Adipose tissue (tissue), 3 donors: ENCODE measurements at regions not wholly inside any gene's neighbourhood (a gene's known extent, or its start where the extent isn't known, plus 50 kb on each side); places are given as distances from the start of the nearest gene placed in this dataset.

Source experiments
- H3K27ac ChIP-seq: one replicate; pipeline ENCODE4 v1.5.1; 2013; ENCODE audit warnings: low read depth, low read length
- WGBS, 3 donors: extraction: QIAGEN DNeasy Blood & Tissue Kit; methylation state at CpG; one replicate each; pipeline ENCODE4 v1.1.7; 2013; 5-methylcytosine and 5-hydroxymethylcytosine counted together
- donor health status: healthy with polysubstance abuse.
- donor health status: Bipolar disorder and iron deficiency.
- donor health status: healthy.

DNA sequence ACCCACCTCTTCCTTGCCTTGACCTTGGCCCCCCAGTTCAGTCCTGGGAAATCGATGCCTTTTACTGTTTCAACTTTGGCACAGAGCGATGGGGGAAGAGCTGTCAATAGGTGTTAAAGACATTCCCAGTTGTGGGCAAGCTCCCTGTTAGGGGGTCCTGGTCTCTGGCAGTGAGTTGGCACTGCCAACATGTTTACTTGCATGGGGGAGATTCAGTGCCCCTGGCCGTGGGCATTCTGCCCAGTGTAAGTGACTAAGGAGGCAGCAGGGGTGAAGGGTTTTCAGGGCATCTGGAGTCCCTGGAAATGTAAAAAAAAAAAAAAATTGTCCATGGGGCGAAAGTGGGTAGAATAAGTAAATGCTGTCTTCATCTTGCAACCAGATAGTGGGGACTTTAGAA, 407.0 kb downstream of the PTPRU start:
- no peak overlapping the region for H3K27ac ChIP-seq
- WGBS, 3 donors, result 67 to 86% (median 84%) methylated on average over 4 of the region's 4 CpGs

DNA sequence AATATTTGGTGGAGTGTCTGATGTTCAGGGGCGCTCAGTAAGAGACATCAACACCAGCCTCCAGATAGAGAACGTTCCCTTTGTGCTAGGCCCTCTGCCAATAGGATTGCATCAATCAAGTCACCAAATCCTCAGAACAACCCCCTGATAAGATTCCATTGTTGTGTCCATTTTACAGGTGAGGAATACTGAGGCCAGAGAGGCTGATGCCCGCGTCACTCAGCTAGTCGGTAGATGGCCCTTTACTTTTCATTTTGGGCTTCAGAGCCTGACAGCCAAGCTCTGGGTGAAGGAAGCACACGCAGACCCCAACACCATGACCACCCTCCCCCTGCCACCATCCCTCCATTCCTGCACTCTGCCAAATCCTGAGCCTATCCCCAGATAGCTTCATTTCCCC, 406.2 kb downstream of the PTPRU start:
- 83 to 86% (median 85%) methylated on average over 6 of the region's 6 CpGs for WGBS, 3 donors
- H3K27ac ChIP-seq, result no peak overlapping the region

DNA sequence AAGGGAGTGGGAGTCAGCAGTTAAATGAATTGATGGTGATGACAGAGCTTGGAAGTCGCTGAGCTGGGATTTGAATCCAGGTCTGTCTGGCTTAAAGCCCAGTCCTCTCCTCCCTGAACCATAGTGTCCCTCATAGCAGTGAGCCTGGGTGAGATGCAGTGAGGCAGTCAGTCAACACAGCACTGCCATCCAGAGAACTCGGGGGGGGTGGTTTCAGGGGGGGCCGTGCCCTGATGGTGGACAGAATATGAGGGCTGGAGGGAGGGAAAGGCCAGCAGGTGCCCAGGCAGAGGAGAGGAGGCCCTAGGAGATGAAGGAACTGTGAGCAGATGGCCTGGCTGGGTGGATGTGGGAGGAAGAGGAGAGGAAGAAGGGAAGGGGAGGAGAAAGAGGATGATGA, 405.6 kb downstream of the PTPRU start:
- WGBS, 3 donors, result 45 to 74% (median 47%) methylated on average over 2 to 3 of the region's 3 CpGs
- H3K27ac ChIP-seq, result no peak overlapping the region

DNA sequence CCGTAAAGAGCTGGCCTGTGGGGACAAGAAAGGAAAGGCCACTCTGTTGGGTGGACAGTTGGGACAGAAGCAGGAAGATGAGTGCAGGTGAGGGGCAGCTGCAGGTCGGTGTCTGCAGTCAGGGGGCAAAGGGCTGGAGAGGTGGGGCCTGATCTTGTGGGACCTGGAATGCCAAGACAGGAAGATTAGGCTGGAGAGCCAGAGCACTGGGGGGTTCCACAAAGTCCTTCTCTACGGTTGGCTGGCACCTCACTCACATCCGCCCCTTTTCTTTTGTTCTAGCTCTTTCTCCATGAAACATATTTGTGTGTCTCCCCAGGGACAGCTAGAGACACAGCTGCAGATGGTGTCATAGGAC, 404.1 kb downstream of the PTPRU start:
- 73 to 81% (median 75%) methylated on average over 4 of the region's 4 CpGs for WGBS, 3 donors
- H3K27ac ChIP-seq, result no peak overlapping the region

DNA sequence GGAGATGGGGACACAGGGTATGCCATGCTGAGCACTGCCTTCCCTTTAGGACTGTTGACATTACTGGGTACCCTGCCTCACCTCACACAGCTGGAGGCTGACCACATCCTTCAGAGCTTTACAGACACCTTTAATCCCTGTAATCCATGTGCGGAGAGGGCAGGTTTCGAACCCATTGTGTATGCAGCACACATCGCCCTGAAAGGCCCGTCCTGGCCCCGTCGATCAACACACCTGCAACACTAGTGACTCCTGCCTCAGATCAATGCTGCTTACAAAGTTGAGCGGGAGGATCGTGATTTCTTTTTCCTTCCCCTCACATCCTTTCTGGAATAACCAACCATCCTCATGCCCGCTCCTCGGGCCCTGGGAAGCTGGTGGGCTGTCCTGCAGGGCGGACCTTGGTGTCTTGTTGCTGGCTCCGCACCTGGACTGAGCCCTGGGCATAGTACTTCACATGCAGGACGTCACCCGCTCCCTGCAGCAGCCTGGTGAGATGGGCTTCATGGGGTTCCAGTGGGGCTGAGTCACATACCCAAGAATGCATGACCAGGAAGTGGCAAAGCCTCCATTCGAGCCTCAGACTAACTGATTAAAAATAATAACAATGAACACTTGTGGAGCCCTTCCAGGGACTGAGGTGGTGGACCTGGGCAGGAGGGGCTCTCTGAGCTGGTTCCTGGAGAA, 403.6 kb downstream of the PTPRU start:
- WGBS, 3 donors, result 77 to 84% (median 84%) methylated on average over 15 of the region's 15 CpGs
- no peak overlapping the region for H3K27ac ChIP-seq

DNA sequence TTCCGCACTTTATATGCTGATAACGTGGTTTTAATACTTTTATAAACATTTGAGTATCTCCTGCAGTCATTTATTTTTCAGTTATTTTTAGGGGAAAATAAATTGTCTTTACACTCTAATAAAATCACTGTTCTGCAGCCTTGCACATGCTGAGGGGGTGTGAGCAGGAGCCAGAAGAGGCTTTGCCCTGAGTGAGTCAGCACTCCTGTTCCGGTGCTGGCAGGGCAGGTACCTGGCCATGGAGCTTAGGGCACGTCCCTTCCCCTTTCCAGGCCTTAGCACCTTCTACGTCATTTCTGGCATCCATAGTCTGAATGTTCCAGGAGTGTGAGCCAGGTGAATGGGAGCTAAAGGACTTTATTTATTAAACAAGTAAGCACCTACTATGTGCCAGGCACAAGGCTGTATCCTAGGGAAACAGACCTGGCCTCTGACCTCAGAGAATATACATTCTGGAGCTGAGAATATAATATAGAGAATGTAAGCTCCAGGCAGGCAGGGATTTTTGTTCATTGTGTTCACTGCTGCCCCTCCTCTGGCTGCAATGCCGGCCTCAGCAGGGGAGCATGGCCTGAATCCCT, 402.9 kb downstream of the PTPRU start:
- 73 to 79% (median 75%) methylated on average over 6 of the region's 6 CpGs for WGBS, 3 donors
- H3K27ac ChIP-seq, result no peak overlapping the region

DNA sequence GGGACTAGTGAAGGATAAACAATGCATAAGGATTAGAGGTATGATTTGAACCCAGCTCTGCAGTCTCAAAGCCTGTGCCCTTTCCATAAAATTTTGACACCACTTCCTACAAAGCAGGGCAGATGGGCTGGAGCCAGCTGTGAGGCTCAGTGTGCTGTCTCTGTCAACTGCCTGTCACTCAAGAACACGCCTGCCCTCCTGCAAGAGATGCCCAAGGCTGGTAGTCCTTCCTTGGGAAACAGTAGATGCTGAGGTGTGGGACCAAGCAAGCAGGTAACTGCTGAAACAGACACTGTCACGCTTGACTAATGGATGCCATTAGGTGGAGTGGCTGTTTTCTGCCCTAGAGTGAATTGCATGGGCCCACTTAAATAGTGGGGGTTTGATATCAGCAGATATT, 402.0 kb downstream of the PTPRU start:
- 83 to 93% (median 84%) methylated on average over 2 of the region's 2 CpGs for WGBS, 3 donors
- H3K27ac ChIP-seq, result no peak overlapping the region

DNA sequence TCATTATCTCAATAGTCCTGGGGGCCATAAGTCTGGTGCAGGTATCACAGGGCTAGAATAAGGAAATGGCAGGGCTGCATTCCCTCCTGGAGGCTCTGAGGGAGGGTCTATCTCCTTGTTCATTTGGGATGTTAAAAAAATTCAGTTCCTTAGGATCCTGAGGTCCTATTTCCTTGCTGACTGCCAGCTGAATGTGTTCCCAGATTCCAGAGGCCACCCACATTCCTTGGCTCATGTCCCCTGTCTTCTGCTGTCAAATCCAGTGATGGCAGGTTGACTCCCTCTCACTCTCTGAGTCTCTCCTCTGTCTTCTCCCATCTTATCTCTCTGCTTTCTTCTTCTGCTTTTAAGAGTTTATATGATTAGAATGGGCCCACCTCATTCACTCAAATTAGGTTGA, 400.6 kb downstream of the PTPRU start:
- H3K27ac ChIP-seq, result no peak overlapping the region

DNA sequence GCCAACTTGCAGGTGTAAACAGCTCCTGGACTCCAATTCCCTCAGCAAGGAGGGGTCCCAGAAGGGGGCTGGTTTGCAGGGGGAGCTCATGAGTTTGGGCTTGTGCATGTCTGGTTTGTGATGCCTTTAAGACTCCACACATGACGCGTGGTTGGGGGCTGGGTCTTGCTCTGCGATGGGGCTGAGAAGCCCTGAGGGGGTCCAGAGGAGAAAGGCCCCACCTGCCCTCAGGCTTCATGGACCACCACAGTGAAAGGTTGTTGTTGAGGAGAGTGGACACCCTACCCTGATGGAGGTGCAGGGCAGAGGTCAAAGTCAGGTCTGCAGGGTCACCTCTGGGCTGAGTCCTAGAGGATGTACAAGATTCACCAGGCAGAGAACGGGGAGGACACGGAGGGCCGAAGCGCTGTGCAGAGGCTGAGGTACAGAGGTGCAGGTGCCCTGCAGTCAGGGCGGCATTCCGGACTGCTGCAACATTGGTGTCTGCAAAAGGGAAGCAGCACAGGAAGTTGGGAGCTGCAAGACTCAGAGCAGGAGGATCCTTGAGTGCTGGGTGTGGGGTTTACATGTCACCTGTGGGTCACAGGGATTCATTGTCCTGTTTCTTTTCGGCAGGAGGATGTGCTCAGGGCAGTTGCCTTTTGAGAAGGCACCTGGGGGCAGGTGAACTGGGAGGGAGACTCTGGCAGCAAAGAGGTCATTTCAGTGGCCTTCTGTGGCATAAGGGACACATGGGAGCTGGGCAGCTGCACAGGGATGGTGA, 399.4 kb downstream of the PTPRU start:
- no peak overlapping the region for H3K27ac ChIP-seq
- WGBS, 3 donors, result 79 to 88% (median 86%) methylated on average over 10 of the region's 10 CpGs

DNA sequence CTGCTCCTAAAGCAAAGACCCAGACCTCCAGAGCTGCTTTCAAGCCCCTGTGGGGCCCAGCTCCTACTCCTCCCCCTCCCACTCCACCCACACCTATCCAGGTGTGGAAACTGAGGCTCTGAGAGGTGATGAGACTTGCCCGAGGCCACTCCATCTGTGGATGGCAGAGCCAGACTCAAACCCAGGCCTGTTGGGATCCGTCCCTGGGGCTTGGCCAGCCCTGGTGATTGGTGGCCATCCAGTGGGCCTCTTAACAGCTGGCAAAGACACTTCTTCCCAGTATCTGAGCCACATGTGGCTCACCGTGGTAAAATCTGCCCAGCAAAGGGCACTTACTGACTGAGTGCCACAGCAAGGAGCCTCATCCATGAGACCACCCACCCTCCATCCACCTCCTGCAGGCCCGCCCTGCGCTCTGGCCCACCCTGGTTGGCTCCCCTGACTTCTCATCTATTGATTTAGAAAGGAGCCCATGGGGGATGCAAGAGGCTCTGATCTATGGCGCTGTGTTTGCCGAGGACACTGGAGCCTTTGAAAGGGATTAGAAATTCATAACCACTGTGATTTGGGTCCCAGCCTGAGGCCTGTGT, 398.5 kb downstream of the PTPRU start:
- WGBS, 3 donors, result 82 to 88% (median 87%) methylated on average over 7 of the region's 7 CpGs
- no peak overlapping the region for H3K27ac ChIP-seq

DNA sequence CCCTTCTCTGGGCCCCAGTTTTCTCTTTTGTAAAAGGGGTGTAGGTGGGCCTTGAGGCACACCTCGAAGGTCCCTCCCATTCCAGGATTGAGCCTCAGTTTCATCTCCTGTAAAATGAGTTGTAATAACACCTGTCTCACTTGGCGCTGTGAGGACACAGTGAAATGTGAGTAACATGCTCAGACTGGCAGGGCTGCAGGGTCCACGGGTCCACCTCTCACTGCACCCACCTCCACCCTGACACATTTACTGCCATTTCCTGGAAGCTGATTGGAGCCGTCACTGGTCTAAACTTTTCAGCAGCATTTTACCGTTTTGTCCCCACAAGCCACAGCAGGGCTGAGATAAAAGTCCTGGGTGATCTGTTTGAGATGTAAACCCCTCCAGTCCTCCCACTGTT, 398.0 kb downstream of the PTPRU start:
- WGBS, 3 donors, result 51 to 67% (median 58%) methylated on average over 5 of the region's 5 CpGs
- no peak overlapping the region for H3K27ac ChIP-seq

DNA sequence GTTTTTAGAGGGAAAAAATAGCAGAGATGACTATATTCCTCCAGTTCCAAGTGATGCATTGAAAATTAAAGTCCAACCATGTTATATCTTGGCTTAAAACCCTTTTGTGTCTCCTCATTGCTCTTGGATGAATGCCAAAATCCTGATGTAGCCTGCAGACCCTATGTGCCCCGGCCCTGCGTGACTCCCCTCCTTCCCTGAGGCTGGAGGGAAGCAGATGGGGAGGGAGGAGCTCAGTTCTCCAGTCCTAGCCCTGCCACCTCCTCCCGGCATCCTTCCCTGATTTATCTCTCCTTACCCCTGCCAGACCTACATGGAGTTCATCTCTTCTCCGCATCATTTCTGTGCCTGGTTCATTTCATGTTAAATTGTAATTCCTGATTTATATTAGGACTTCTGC, 397.4 kb downstream of the PTPRU start:
- 43 to 54% (median 44%) methylated on average over 4 of the region's 4 CpGs for WGBS, 3 donors
- H3K27ac ChIP-seq, result no peak overlapping the region

DNA sequence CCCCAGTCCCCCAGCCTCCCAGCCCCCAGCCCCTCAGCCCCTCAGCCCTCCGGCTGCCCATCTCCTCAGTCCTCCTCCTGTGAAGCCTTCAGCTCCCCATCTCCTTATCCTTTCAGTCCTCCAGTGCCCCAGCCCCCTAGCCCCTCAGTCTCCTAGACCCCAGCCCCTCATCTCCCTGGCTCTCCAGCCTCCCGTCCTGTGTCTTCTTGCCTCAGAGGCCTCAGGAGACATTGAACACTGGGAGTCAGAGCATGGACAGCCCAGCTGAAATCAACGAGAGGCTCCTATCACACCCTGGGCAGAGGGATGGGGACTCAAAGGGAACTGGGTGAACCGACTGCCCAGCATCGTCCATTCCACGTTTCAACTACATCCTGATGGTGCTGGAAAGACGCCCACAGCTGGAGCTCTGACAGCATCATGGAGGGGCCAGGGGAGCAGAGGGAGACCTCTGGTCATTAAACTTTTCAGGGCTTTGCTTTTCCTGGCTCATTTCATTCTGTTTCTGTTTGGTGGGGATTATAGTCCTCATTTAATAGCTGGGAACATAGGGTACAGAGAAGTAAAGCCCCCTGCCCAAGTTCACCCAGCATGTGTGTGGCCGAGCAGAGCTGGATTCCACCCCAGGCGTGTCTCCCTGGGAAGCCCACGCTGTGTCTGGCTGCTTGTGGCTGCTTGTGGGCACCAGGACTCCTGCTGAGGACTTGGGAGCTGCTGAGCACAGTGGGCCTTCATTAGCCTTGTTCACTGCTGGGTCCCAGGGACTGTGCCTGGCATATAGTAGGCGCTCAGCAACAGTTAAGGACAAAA, 396.7 kb downstream of the PTPRU start:
- WGBS, 3 donors, result 63 to 72% (median 66%) methylated on average over 11 of the region's 11 CpGs

DNA sequence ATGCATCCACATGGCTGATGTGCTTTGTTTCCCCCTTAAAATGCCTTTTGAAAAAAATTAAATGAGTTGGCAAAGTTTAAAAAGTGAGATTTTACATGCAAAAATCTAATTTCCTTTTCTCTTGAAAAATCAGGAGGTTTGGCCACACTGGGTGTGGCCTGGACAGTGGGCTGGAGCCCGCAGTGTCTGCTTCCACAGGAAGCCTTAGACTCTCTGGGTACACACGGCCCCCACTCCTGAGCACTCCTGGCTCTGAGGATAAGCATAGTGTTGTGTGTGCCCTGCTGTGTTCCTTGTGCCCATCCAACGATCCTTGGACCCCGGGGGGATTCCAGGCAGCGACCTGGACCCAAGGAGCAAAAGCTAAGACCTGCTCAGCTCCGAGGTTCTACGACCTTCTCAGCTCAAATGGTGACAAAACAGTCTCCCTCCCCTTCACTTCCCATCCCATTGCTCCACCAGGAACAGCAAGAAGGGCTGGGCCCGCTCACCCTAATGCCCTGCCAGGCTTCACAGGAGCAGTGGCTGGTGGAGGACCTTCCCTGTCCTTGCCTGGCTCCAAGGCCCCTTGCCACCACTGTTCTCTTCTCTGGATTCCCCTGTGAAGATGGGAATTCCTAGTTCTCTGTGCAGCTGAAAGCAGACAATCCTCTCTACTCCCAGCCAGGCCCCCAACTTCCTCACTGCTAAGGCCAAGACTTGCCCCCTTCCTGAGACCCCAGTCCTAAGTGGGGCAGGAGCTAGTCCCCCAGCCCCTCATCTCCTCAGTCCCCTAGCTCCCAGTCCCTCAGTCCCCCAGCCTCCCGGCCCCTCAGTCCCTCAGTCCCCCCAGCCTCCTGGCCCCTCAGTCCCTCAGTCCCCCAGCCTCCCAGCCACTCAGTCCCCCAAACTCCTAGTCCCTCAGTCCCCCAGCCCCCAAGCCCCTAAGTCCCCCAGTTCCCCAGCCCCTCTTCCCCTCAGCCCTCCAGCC, 395.8 kb downstream of the PTPRU start:
- WGBS, 3 donors, result 67 to 70% (median 68%) methylated on average over 9 of the region's 9 CpGs
- H3K27ac ChIP-seq, result no peak overlapping the region

More for the DNA sequence above, 396.7 kb downstream of the PTPRU start:
- H3K27ac ChIP-seq, result no peak overlapping the region

DNA sequence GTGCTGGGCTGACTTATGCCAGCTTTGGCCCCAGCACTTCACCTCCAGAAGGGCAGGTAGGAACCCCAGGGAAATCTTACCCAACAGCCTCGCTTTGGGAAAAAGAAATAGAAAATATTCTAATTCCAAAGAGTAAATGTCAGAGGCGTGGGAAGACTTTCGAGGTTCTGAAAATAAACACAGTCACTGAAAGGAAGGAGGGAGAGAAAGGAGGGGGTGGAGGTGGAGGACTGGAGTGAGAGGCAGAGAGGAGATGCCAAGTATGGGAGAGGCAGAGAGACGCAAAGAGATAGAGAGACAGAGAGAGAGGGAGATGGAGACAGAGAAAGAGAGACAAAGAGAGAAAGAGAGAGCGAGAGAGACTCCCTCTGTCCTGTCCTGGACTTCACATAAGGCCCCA, 395.0 kb downstream of the PTPRU start:
- 61 to 66% (median 62%) methylated on average over 5 of the region's 5 CpGs for WGBS, 3 donors
- H3K27ac ChIP-seq, result no peak overlapping the region

DNA sequence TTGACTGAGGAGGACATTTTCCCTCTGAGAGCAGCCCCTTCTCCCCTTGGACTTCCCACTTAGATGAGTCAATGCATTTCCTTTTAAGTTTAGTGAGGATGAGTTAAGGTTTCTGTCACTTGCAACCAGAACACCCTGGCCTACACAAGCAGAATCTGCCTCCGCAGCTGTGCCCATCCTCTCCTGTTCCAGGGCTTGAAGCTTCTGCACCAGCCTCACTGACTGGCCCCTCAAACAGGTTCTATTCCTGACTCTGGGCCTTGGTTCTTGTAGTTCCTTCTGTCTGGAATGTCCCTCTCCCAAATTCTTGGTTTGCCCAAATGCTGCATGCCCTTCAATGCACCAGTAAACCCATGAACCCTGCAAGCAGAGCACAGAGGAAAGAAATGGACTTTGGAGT, 394.4 kb downstream of the PTPRU start:
- 96 to 100% (median 100%) methylated on average over 1 of the region's 1 CpG for WGBS, 3 donors
- H3K27ac ChIP-seq, result no peak overlapping the region

DNA sequence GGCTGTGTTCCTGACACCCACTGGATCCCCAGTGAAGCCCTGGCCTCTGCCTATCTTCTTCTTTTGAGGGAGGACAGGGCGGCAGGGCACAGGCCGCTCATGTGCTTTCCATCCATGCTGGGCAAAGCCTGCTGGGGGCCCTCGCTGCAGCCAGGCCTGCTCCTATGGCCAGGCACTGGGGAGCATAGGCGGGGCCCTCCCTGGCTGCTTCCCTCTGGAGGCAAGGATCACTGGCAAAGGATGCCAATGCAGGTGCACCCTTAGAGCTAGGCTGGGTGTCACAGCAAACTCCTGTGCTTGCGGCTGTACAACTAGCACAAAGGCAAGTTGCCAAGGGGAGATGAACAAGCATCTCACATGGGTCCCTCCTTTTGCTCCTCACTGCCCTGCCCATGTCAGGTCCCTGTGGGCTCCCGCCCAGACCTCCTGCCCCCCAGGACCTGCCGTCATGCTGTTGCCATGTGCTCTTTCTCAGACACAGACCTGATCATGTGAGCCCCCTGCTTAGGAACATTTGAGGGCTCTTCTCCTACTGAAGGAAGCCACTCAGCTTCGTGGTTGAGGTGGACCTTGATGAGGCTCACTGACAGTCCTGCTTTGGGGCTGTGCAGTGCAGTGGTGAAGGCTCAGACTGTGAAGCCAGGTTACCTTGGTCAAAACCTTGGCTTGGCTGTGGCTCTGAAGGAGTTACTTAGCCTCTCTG, 393.6 kb downstream of the PTPRU start:
- WGBS, 3 donors, result 80 to 89% (median 89%) methylated on average over 7 to 8 of the region's 8 CpGs
- no peak overlapping the region for H3K27ac ChIP-seq
